Kidney (tissue), 13 donors: ENCODE measurements at regions not wholly inside any gene's neighbourhood (a gene's known extent, or its start where the extent isn't known, plus 50 kb on each side); places are given as distances from the start of the nearest gene placed in this dataset.

Experiments
- DNase-seq, 5 donors: peaks; one replicate each; pipeline ENCODE4 v3.0.0-alpha.2; 2013 to 2020
- FAIRE-seq: peaks from 2 replicates; lab custom pipeline; 2012; peaks lifted over from hg19 to GRCh38; lab: Jason Lieb, UNC
- H3K27ac ChIP-seq, 2 donors: one replicate each; pipeline ENCODE4 v1.7.0; 2013; ENCODE audit warnings: low read depth in 2 of 2, low read length in 2 of 2, inconsistent platforms in 1 of 2
- H3K27me3 ChIP-seq: one replicate; pipeline ENCODE4 v1.7.1; 2013; ENCODE audit warnings: low read length, inconsistent platforms; ENCODE audit not compliant: control insufficient read depth, insufficient read depth
- H3K36me3 ChIP-seq, 3 donors: one replicate each; pipeline versions ENCODE4 v1.7.0 to v1.7.1; 2013; ENCODE audit warnings: low read length in 3 of 3, control low read depth in 1 of 3, inconsistent platforms in 1 of 3; ENCODE audit not compliant: insufficient read depth in 3 of 3, control insufficient read depth in 2 of 3
- H3K4me1 ChIP-seq, 3 donors: one replicate each; pipeline versions ENCODE4 v1.7.0 to v1.7.1; 2013; ENCODE audit warnings: low read length in 3 of 3, inconsistent platforms in 1 of 3, low read depth in 1 of 3; ENCODE audit not compliant: control insufficient read depth in 2 of 3, insufficient read depth in 2 of 3
- H3K4me3 ChIP-seq, 3 donors: one replicate each; pipeline versions ENCODE4 v1.7.0 to v1.8.1; 2013; ENCODE audit warnings: low read length in 3 of 3, control low read depth in 1 of 3, inconsistent platforms in 1 of 3
- H3K9ac ChIP-seq, 3 donors: one replicate each; pipeline versions ENCODE4 v1.7.0 to v1.7.1; 2013; ENCODE audit warnings: low read length in 3 of 3, control low read depth in 1 of 3, inconsistent platforms in 1 of 3
- H3K9me3 ChIP-seq, 3 donors: one replicate each; pipeline versions ENCODE4 v1.7.0 to v1.7.1; 2013; ENCODE audit warnings: low read length in 3 of 3, control low read depth in 1 of 3, inconsistent platforms in 1 of 3; ENCODE audit not compliant: control insufficient read depth in 2 of 3, insufficient read depth in 1 of 3
- CTCF ChIP-seq: IDR thresholded peaks from 3 replicates; pipeline ENCODE4 v1.5.1; 2012; ENCODE audit warnings: mild to moderate bottlenecking, moderate library complexity, borderline replicate concordance; ENCODE audit not compliant: insufficient read depth; ENCODE audit errors: extremely low read depth
- intact Hi-C: fragments of 100-400 bp; cut with DNase I; formaldehyde crosslinking; loops from one replicate; pipeline ENCODE4 v1.11.1; 2022
- donor health status: control.
- donor health status: control.
- donor health status: control.
- donor health status: control.
- donor health status: control.
- donor health status: DM: yes; HTN: yes; CAD: no.
- donor health status: Normal renal cell carcinoma (clear cell type).

GRCh38 chr5:110356677-110357076 is 369.8 kb downstream of the TMEM232 start:
- no peak for TF ChIP-seq CTCF
- FAIRE-seq (no peak), DNase-seq (no peak)
- Histone ChIP-seq H3K27ac (no peak overlapping the region), H3K9ac (no peak overlapping the region), H3K27me3 (no peaks in the 10 kb centered on the region), H3K36me3 (no peaks in the 10 kb centered on the region), H3K9me3 (no peaks in the 10 kb centered on the region), H3K4me3 (no peak overlapping the region), H3K4me1 (no peaks in the 10 kb centered on the region)
- intact Hi-C loops, result no loop called here

- FAIRE-seq (no peak), DNase-seq (no peak)
- no peaks in the 10 kb centered on the region for H3K27me3 ChIP-seq
- no peaks in the 10 kb centered on the region for H3K9me3 ChIP-seq
- TF ChIP-seq CTCF, result no peak
- H3K4me3 ChIP-seq, result no peak overlapping the region
- H3K27ac ChIP-seq, result no peak overlapping the region
- H3K4me1 ChIP-seq, result no peaks in the 10 kb centered on the region
- intact Hi-C loops, result no loop called here
- H3K9ac ChIP-seq, result no peak overlapping the region
- H3K36me3 ChIP-seq, result no peaks in the 10 kb centered on the region
Observed at GRCh38 chr5:110359221-110359620, 367.2 kb downstream of the TMEM232 start.

GRCh38 chr5:110361471-110361870 is 365.0 kb downstream of the TMEM232 start:
- Histone ChIP-seq H3K27ac (no peak overlapping the region), H3K27me3 (no peaks in the 10 kb centered on the region), H3K36me3 (no peaks in the 10 kb centered on the region), H3K9me3 (no peaks in the 10 kb centered on the region), H3K9ac (no peak overlapping the region), H3K4me3 (no peak overlapping the region), H3K4me1 (no peaks in the 10 kb centered on the region)
- TF ChIP-seq CTCF, result no peak
- no peak for DNase-seq
- intact Hi-C loops, result no loop called here
- FAIRE-seq, result no peak

- Histone ChIP-seq H3K4me3 (no peak overlapping the region), H3K9me3 (no peaks in the 10 kb centered on the region), H3K4me1 (no peaks in the 10 kb centered on the region), H3K27ac (no peak overlapping the region), H3K27me3 (no peaks in the 10 kb centered on the region), H3K36me3 (no peaks in the 10 kb centered on the region), H3K9ac (no peak overlapping the region)
- FAIRE-seq (no peak), DNase-seq (no peak)
- TF ChIP-seq CTCF, result no peak
- intact Hi-C loops, result no loop called here
Observed at GRCh38 chr5:110362261-110362660, 364.2 kb downstream of the TMEM232 start.
